H1 (cell line): ENCODE measurements at regions not wholly inside any gene's neighbourhood (a gene's known extent, or its start where the extent isn't known, plus 50 kb on each side); places are given as distances from the start of the nearest gene placed in this dataset.

Source experiments
- CTCF ChIA-PET: fragments of 300-600 bp; sonication (Branson Sonifier 250); formaldehyde crosslinking; loops from one replicate; lab custom pipeline; 2021; ENCODE audit not compliant: partially characterized antibody; lab: Charles Lee
- POLR2A ChIA-PET: fragments of 300-600 bp; sonication (Branson Sonifier 250); formaldehyde crosslinking; loops from one replicate; lab custom pipeline; 2021; ENCODE audit warnings: inconsistent platforms; ENCODE audit not compliant: partially characterized antibody; lab: Charles Lee
- DNase-seq, 2 experiments: peaks; one replicate each; pipeline versions ENCODE4 v3.0.0 to v3.0.0-alpha.2; 2010 to 2022; ENCODE audit warnings: low spot score in 2 of 2, low read depth in 1 of 2, mixed read lengths in 1 of 2
- FAIRE-seq: peaks from 2 replicates; lab custom pipeline; 2011; peaks lifted over from hg19 to GRCh38; lab: Jason Lieb, UNC
- H2AFZ ChIP-seq: 2 replicates; pipeline ENCODE4 v1.8.1; 2012; ENCODE audit warnings: low read length, inconsistent platforms
- H2AK5ac ChIP-seq: 2 replicates; pipeline ENCODE4 v1.6.1; 2013; ENCODE audit warnings: low read depth, low read length
- H2BK120ac ChIP-seq: replicated peaks from 2 replicates; pipeline ENCODE3; 2013; ENCODE audit warnings: low read depth, low read length, inconsistent platforms
- H2BK12ac ChIP-seq: 2 replicates; pipeline ENCODE4 v1.6.1; 2013; ENCODE audit warnings: low read depth, low read length
- H2BK15ac ChIP-seq: 2 replicates; pipeline ENCODE4 v1.6.1; 2013; ENCODE audit warnings: low read length
- H2BK20ac ChIP-seq: 2 replicates; pipeline ENCODE4 v1.6.1; 2013; ENCODE audit warnings: low read length
- H2BK5ac ChIP-seq: 2 replicates; pipeline ENCODE4 v1.6.1; 2013; ENCODE audit warnings: low read depth, low read length
- H3K14ac ChIP-seq: 2 replicates; pipeline ENCODE4 v1.6.1; 2013; ENCODE audit warnings: inconsistent platforms; ENCODE audit not compliant: insufficient read length
- H3K18ac ChIP-seq: 2 replicates; pipeline ENCODE4 v1.6.1; 2013; ENCODE audit warnings: low read length; ENCODE audit errors: extremely low read depth
- H3K23ac ChIP-seq: 2 replicates; pipeline ENCODE4 v1.6.1; 2013; ENCODE audit warnings: inconsistent platforms; ENCODE audit not compliant: insufficient read length
- H3K23me2 ChIP-seq: 2 replicates; pipeline ENCODE4 v1.6.1; 2013; ENCODE audit warnings: low read depth, low read length
- H3K27ac ChIP-seq: 2 replicates; pipeline ENCODE4 v1.6.1; 2011; ENCODE audit warnings: low read depth, low read length, inconsistent platforms
- H3K27me3 ChIP-seq, 4 experiments: replicated peaks in 1 of 4; 1 replicate in 1 of 4; 2 replicates in 3 of 4; pipeline versions ENCODE4 v1.6.1 to v1.8.1; 2011 to 2013; ENCODE audit warnings: low read length in 3 of 4, mild to moderate bottlenecking in 3 of 4, inconsistent platforms in 2 of 4, mixed read lengths in 2 of 4, moderate library complexity in 1 of 4; ENCODE audit not compliant: control insufficient read depth in 3 of 4, insufficient read depth in 3 of 4; ENCODE audit errors: extremely low read depth in 1 of 4
- H3K36me3 ChIP-seq, 4 experiments: 2 replicates each; pipeline versions ENCODE4 v1.6.1 to v1.8.1; 2011 to 2013; ENCODE audit warnings: mild to moderate bottlenecking in 4 of 4, low read length in 3 of 4, moderate library complexity in 2 of 4, control low read depth in 1 of 4, inconsistent platforms in 1 of 4; ENCODE audit not compliant: insufficient read depth in 4 of 4, control insufficient read depth in 2 of 4
- H3K4ac ChIP-seq: replicated peaks from 2 replicates; pipeline ENCODE3; 2013; ENCODE audit warnings: low read length, low read depth, mixed read lengths, inconsistent platforms; ENCODE audit not compliant: insufficient read length
- H3K4me1 ChIP-seq, 4 experiments: replicated peaks in 1 of 4; 1 replicate in 1 of 4; 2 replicates in 3 of 4; pipeline versions ENCODE4 v1.6.1 to v1.8.1; 2011 to 2013; ENCODE audit warnings: low read length in 3 of 4, inconsistent platforms in 2 of 4, mixed read lengths in 1 of 4; ENCODE audit not compliant: insufficient read depth in 4 of 4, control insufficient read depth in 3 of 4
- H3K4me2 ChIP-seq, 2 experiments: 2 replicates each; pipeline versions ENCODE4 v1.6.1 to v1.8.1; 2011 to 2013; ENCODE audit warnings: low read depth in 2 of 2, low read length in 2 of 2, control low read depth in 1 of 2, inconsistent platforms in 1 of 2, mild to moderate bottlenecking in 1 of 2; ENCODE audit not compliant: insufficient read depth in 1 of 2
- H3K4me3 ChIP-seq, 4 experiments: fragments of 200-600, 300-600 bp in 1 of 4; sonication (generic), shearing (Covaris generic), sonication (Bioruptor Twin) in 1 of 4; 2 replicates each; pipeline versions ENCODE4 v1.5.1 to v1.8.1; 2011 to 2016; ENCODE audit warnings: low read length in 4 of 4, low read depth in 3 of 4, control low read depth in 2 of 4, inconsistent platforms in 2 of 4, mild to moderate bottlenecking in 2 of 4, mixed read lengths in 1 of 4, moderate library complexity in 1 of 4; ENCODE audit not compliant: insufficient read depth in 2 of 4; ENCODE audit errors: extremely low read depth in 1 of 4
- H3K56ac ChIP-seq: replicated peaks from 2 replicates; pipeline ENCODE3; 2013; ENCODE audit warnings: low read depth, mild to moderate bottlenecking, mixed read lengths, low read length, inconsistent platforms; ENCODE audit not compliant: insufficient read length
- H3K79me1 ChIP-seq: 2 replicates; pipeline ENCODE4 v1.6.1; 2013; ENCODE audit warnings: low read depth, low read length, control low read depth
- H3K79me2 ChIP-seq, 2 experiments: 2 replicates each; pipeline versions ENCODE4 v1.6.1 to v1.8.1; 2012 to 2013; ENCODE audit warnings: low read length in 2 of 2, mild to moderate bottlenecking in 2 of 2, inconsistent platforms in 1 of 2; ENCODE audit not compliant: insufficient read depth in 2 of 2, control insufficient read depth in 1 of 2
- H3K9ac ChIP-seq, 4 experiments: replicated peaks in 1 of 4; 1 replicate in 1 of 4; 2 replicates in 3 of 4; pipeline versions ENCODE4 v1.6.1 to v1.8.1; 2011 to 2013; ENCODE audit warnings: low read depth in 3 of 4, low read length in 3 of 4, control low read depth in 2 of 4, mild to moderate bottlenecking in 2 of 4, moderate library complexity in 2 of 4, inconsistent platforms in 1 of 4; ENCODE audit errors: extremely low read depth in 1 of 4
- H3K9me3 ChIP-seq, 2 experiments: 2 replicates each; pipeline versions ENCODE4 v1.6.1 to v1.8.1; 2012 to 2013; ENCODE audit warnings: mild to moderate bottlenecking in 2 of 2, moderate library complexity in 2 of 2, control low read depth in 1 of 2, inconsistent platforms in 1 of 2, low read depth in 1 of 2, low read length in 1 of 2, mixed read lengths in 1 of 2; ENCODE audit not compliant: insufficient read depth in 2 of 2
- H4K20me1 ChIP-seq, 2 experiments: replicated peaks in 1 of 2; 2 replicates each; pipeline versions ENCODE3 to v1.8.1; 2011 to 2013; ENCODE audit warnings: inconsistent platforms in 2 of 2, low read length in 2 of 2, mild to moderate bottlenecking in 1 of 2; ENCODE audit not compliant: insufficient read depth in 2 of 2, control insufficient read depth in 1 of 2
- H4K5ac ChIP-seq: 2 replicates; pipeline ENCODE4 v1.6.1; 2013; ENCODE audit warnings: low read length, low read depth, mixed read lengths, inconsistent platforms; ENCODE audit not compliant: insufficient read length
- H4K8ac ChIP-seq: 2 replicates; pipeline ENCODE4 v1.8.0; 2013; ENCODE audit warnings: mild to moderate bottlenecking, moderate library complexity, low read length, inconsistent platforms; ENCODE audit not compliant: insufficient read depth; ENCODE audit errors: extremely low read depth
- H4K91ac ChIP-seq: replicated peaks from 2 replicates; pipeline ENCODE3; 2013; ENCODE audit warnings: low read length, mixed read lengths, inconsistent platforms; ENCODE audit not compliant: insufficient read length
- CHD2 ChIP-seq: IDR thresholded peaks from 2 replicates; pipeline ENCODE4 v1.6.1; 2012; ENCODE audit warnings: low read length, improper control_type of control experiment
- EGR1 ChIP-seq: IDR thresholded peaks from 2 replicates; pipeline ENCODE4 v1.6.1; 2011; ENCODE audit warnings: low read depth, low read length, borderline replicate concordance
- EP300 ChIP-seq, 2 experiments: IDR thresholded peaks; 1 replicate in 1 of 2; 2 replicates in 1 of 2; pipeline ENCODE4 v1.6.1; 2011 to 2012; ENCODE audit warnings: low read depth in 2 of 2, low read length in 2 of 2, mild to moderate bottlenecking in 2 of 2, borderline replicate concordance in 1 of 2, inconsistent platforms in 1 of 2, moderate library complexity in 1 of 2
- GABPA ChIP-seq: IDR thresholded peaks from 2 replicates; pipeline ENCODE4 v1.6.1; 2011; ENCODE audit warnings: mild to moderate bottlenecking, low read length, moderate library complexity, borderline replicate concordance; ENCODE audit not compliant: insufficient read depth
- JUND ChIP-seq: IDR thresholded peaks from 2 replicates; pipeline ENCODE4 v1.6.1; 2011; ENCODE audit warnings: mild to moderate bottlenecking, improper control_type of control experiment, low read length
- SIN3A ChIP-seq, 2 experiments: IDR thresholded peaks in 1 of 2; conservative IDR thresholded peaks in 1 of 2; 2 replicates each; pipeline ENCODE4 v1.6.1; 2011 to 2012; ENCODE audit warnings: low read length in 2 of 2, improper control_type of control experiment in 1 of 2, low read depth in 1 of 2, mild to moderate bottlenecking in 1 of 2
- SIX5 ChIP-seq: IDR thresholded peaks from 2 replicates; pipeline ENCODE4 v1.6.1; 2011; ENCODE audit warnings: mild to moderate bottlenecking, low read depth, low read length
- WGBS, 2 experiments: shearing (Covaris generic) in 1 of 2; methylation state at CpG; one replicate each; pipeline versions ENCODE4 v1.1.6 to v1.1.7; 2013 to 2015; ENCODE audit warnings: low lambda C conversion rate in 2 of 2, mixed read lengths in 2 of 2, inconsistent platforms in 1 of 2, low coverage in 1 of 2, missing lambda C conversion rate in 1 of 2; ENCODE audit not compliant: insufficient replicate concordance in 2 of 2, insufficient coverage in 1 of 2, insufficient read length in 1 of 2; ENCODE audit errors: extremely low coverage in 1 of 2, missing lambda C conversion rate in 1 of 2; 5-methylcytosine and 5-hydroxymethylcytosine counted together
- TF ChIP-seq, protein P1 (sequence below): IDR thresholded peaks from 2 replicates; pipeline ENCODE4 v1.6.1; 2012; ENCODE audit warnings: inconsistent platforms
- TF ChIP-seq, protein P2 (sequence below), 3 experiments: IDR thresholded peaks; 1 replicate in 2 of 3; 2 replicates in 1 of 3; pipeline versions ENCODE4 v1.5.1 to v1.6.1; 2011; ENCODE audit warnings: low read length in 3 of 3, mild to moderate bottlenecking in 3 of 3, inconsistent platforms in 2 of 3, low read depth in 1 of 3, moderate library complexity in 1 of 3; ENCODE audit not compliant: insufficient read depth in 1 of 3; ENCODE audit errors: control extremely low read depth in 1 of 3
- TF ChIP-seq, protein P3 (sequence below): IDR thresholded peaks from 2 replicates; pipeline ENCODE4 v1.6.1; 2012; ENCODE audit warnings: low read length, inconsistent platforms

DNA sequence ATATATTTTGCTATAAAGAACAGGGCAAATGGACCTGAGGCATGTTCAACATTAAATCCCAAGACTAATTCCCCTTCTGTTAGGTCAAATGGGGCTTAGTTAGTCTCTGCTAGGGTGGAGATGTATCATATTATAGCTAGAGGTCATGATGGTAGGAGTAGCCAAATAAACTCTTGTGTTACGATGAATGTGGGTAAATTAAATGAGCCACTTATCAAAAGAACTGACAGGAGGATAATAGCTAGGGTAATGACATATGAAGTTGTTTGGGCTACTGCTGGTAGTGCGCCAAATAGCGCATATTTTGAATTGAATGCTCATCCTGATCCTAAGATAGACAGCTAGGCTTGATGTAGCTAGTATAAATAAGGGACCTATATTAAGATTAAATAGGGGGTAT lies 445.0 kb downstream of the GXYLT1 start:
- no peaks in the 10 kb centered on the region for H3K36me3 ChIP-seq
- no peak overlapping the region for H3K4ac ChIP-seq
- no peak overlapping the region for H3K4me2 ChIP-seq
- no peak overlapping the region for H4K5ac ChIP-seq
- FAIRE-seq (no peak), DNase-seq (no peak)
- 90% methylated on average over 3 of the region's 3 CpGs; no CpG with 5 or more reads in 1 of the 2 experiments for WGBS, 2 experiments
- no peaks in the 10 kb centered on the region for H3K4me1 ChIP-seq
- H3K23me2 ChIP-seq = no peaks in the 10 kb centered on the region
- H2BK15ac ChIP-seq = no peak overlapping the region
- H3K4me3 ChIP-seq = no peak overlapping the region
- no peak overlapping the region for H4K91ac ChIP-seq
- H3K79me2 ChIP-seq = no peaks in the 10 kb centered on the region
- H3K14ac ChIP-seq = no peak overlapping the region
- H2AK5ac ChIP-seq = no peak overlapping the region
- H3K79me1 ChIP-seq = no peaks in the 10 kb centered on the region
- H2BK20ac ChIP-seq = no peak overlapping the region
- no peak overlapping the region for H3K56ac ChIP-seq
- H3K27ac ChIP-seq = no peak overlapping the region
- H2BK5ac ChIP-seq = no peak overlapping the region
- H2BK12ac ChIP-seq = no peak overlapping the region
- H3K23ac ChIP-seq = no peak overlapping the region
- H3K9me3 ChIP-seq = no peaks in the 10 kb centered on the region
- H4K20me1 ChIP-seq = no peaks in the 10 kb centered on the region
- H2AFZ ChIP-seq = no peak overlapping the region
- no peak overlapping the region for H4K8ac ChIP-seq
- no peak overlapping the region for H3K18ac ChIP-seq
- ChIA-PET CTCF (interaction anchor here (1.3 kb wide), 1 partner anchor 13 kb away, joined by 4 read pairs; no protein-coding TSS in a partner anchor), POLR2A (no interaction called here)
- H2BK120ac ChIP-seq = no peak overlapping the region
- H3K9ac ChIP-seq = no peak overlapping the region
- no peaks in the 10 kb centered on the region for H3K27me3 ChIP-seq
- no peak for TF ChIP-seq CHD2
- no peak for TF ChIP-seq SIN3A (conservative IDR thresholded peaks at IDR 0.05 in 1 of 2, IDR thresholded peaks at IDR 0.05 in 1 of 2; ENCODE audit: low read depth in 1 of 2, low read length in 2 of 2)
- no peak for TF ChIP-seq JUND
- TF ChIP-seq GABPA = no peak
- no peak for TF ChIP-seq EGR1
- TF ChIP-seq EP300 (IDR thresholded peaks at IDR 0.05; ENCODE audit: borderline replicate concordance in 1 of 2, low read depth in 2 of 2, low read length in 2 of 2) = no peak
- no peak for TF ChIP-seq SIX5
- TF ChIP-seq, protein P1, sequence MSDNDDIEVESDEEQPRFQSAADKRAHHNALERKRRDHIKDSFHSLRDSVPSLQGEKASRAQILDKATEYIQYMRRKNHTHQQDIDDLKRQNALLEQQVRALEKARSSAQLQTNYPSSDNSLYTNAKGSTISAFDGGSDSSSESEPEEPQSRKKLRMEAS = no peak
- TF ChIP-seq, protein P2, sequence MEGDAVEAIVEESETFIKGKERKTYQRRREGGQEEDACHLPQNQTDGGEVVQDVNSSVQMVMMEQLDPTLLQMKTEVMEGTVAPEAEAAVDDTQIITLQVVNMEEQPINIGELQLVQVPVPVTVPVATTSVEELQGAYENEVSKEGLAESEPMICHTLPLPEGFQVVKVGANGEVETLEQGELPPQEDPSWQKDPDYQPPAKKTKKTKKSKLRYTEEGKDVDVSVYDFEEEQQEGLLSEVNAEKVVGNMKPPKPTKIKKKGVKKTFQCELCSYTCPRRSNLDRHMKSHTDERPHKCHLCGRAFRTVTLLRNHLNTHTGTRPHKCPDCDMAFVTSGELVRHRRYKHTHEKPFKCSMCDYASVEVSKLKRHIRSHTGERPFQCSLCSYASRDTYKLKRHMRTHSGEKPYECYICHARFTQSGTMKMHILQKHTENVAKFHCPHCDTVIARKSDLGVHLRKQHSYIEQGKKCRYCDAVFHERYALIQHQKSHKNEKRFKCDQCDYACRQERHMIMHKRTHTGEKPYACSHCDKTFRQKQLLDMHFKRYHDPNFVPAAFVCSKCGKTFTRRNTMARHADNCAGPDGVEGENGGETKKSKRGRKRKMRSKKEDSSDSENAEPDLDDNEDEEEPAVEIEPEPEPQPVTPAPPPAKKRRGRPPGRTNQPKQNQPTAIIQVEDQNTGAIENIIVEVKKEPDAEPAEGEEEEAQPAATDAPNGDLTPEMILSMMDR (IDR thresholded peaks at IDR 0.05; ENCODE audit: control extremely low read depth in 1 of 3, insufficient read depth in 1 of 3, low read depth in 1 of 3, low read length in 3 of 3) = no peak
- TF ChIP-seq, protein P3, sequence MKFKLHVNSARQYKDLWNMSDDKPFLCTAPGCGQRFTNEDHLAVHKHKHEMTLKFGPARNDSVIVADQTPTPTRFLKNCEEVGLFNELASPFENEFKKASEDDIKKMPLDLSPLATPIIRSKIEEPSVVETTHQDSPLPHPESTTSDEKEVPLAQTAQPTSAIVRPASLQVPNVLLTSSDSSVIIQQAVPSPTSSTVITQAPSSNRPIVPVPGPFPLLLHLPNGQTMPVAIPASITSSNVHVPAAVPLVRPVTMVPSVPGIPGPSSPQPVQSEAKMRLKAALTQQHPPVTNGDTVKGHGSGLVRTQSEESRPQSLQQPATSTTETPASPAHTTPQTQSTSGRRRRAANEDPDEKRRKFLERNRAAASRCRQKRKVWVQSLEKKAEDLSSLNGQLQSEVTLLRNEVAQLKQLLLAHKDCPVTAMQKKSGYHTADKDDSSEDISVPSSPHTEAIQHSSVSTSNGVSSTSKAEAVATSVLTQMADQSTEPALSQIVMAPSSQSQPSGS = no peak
